ENCODE measurements at regions not wholly inside any gene's neighbourhood (a gene's known extent, or its start where the extent isn't known, plus 50 kb on each side); places are given as distances from the start of the nearest gene placed in this dataset.

DNA sequence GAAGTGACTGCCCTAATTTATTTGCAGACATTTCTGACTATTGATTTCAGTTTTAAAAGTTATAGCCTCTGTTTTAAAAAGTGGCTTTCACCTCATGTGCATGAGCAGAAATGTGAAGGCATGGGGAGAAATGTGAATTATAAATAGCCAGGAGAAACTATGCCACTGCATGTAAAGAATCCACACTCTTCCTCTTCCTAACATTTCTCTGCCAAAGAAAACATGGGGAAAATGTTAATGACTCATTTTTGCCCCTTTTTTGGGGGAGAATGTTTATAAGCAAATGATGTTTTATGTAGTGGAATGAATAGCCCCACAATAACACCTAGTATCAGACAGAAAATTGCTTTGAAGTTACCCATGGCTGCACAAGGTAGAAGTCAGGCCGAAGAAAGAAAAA lies 249.0 kb upstream of the TANK start:
- TF ChIP-seq, protein P1, sequence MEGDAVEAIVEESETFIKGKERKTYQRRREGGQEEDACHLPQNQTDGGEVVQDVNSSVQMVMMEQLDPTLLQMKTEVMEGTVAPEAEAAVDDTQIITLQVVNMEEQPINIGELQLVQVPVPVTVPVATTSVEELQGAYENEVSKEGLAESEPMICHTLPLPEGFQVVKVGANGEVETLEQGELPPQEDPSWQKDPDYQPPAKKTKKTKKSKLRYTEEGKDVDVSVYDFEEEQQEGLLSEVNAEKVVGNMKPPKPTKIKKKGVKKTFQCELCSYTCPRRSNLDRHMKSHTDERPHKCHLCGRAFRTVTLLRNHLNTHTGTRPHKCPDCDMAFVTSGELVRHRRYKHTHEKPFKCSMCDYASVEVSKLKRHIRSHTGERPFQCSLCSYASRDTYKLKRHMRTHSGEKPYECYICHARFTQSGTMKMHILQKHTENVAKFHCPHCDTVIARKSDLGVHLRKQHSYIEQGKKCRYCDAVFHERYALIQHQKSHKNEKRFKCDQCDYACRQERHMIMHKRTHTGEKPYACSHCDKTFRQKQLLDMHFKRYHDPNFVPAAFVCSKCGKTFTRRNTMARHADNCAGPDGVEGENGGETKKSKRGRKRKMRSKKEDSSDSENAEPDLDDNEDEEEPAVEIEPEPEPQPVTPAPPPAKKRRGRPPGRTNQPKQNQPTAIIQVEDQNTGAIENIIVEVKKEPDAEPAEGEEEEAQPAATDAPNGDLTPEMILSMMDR (IDR thresholded peaks at IDR 0.05; ENCODE audit: insufficient read depth, missing control alignments): no peak
- DNase-seq (ENCODE audit: insufficient read length, low spot score): no peak
- FAIRE-seq: no peak

DNA sequence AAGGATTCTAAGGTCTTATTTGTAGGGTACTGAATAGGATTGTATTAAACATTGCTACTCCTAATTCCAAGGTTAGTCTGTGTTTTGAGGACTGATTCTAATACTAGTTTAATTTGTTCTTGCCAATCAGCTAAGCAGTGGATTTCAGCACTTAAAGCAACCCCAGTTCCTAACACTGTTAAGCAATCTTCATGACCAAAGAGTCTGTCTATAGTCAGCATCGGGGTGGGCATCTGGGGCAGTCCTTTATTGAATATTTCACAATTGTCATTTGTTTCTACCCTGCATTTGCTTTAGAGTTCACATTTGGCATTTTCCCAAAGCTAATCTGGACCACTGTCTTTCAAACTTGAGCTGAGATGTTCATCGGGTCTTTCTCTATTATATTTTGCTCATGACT lies 248.0 kb upstream of the TANK start:
- FAIRE-seq (no peak), DNase-seq (ENCODE audit: insufficient read length, low spot score) (no peak)
- TF ChIP-seq, protein P1 (IDR thresholded peaks at IDR 0.05; ENCODE audit: insufficient read depth, missing control alignments): no peak

DNA sequence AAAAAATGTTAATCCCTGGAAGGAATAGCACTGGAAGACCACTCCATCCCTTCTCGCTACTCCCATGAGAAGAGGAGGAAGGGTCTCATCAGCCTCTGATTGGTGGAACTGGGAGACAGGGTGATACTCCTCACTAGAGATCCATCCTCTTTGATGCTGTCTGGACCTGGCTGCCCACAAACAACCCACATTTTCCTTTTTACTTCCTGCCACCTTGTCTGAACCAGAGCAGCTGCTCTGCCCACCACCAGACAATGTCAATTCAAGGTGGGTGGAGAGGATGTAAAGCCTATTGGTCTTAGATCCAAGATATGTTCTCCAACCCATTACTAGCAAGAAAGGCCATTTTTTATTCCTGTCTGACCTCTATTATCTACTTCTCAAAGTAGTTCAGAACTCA lies 246.9 kb upstream of the TANK start:
- FAIRE-seq (no peak), DNase-seq (ENCODE audit: insufficient read length, low spot score) (no peak)
- TF ChIP-seq, protein P1 (IDR thresholded peaks at IDR 0.05; ENCODE audit: insufficient read depth, missing control alignments): no peak

DNA sequence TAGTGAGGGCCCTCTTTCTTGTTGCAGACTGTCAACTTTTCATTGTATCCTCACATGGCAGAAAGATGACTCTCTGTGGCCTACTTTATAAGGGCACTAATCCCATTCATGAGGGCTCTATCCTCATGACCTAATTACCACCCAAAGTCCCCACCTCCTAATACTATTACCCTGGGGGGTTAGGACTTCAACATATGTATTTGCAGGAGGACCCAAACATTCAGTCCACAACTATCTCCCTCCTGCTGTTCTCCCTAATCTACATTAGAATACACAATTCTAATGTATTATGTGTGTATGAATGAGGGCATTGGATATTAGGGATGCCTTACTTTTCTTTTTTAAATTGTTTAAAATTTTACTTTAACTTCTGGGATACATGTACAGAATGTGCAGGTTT lies 246.0 kb upstream of the TANK start:
- no peak for DNase-seq (ENCODE audit: insufficient read length, low spot score)
- FAIRE-seq: no peak

DNA sequence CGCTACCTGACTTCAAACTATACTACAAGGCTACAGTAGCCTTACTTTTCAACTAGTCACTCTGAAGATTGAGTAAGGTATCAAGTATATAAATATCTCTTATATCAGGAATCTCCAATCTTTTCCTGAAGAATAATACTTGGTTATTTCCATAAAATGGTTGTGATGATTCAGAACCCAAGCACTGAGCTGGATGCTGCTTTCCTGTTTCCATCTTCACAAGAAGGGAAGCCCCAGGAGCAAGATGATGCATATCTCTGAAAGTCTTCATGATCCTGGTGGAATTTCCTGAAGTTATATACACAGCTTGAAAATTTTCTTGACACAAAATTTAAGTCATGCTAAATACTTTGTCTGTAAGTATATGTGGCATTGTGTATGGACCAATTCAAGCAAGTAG lies 243.9 kb upstream of the TANK start:
- no peak for DNase-seq (ENCODE audit: insufficient read length, low spot score)
- TF ChIP-seq, protein P1 (IDR thresholded peaks at IDR 0.05; ENCODE audit: insufficient read depth, missing control alignments): no peak
- no peak for FAIRE-seq

More for the DNA sequence above, 246.0 kb upstream of the TANK start:
- TF ChIP-seq, protein P1 (IDR thresholded peaks at IDR 0.05; ENCODE audit: insufficient read depth, missing control alignments): no peak

DNA sequence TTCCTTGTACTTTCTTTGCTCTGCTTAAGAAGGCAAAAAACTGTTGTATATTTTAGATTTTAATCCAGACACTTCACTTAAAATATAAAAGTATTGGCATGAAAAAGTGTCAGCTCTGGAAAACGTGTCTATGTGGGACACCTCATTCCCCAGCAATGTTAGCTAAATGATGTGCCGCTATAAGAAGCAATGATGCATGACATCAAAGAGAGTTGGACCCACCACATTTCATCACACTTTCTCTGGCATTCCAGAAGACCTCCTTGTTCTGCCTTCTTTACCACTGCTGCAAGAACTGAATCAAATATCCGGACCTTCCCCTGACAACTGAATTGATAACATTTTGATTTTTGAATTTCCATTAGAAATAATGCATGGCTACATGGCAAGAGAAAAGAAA lies 242.4 kb upstream of the TANK start:
- TF ChIP-seq, protein P1 (IDR thresholded peaks at IDR 0.05; ENCODE audit: insufficient read depth, missing control alignments): no peak
- FAIRE-seq (no peak), DNase-seq (ENCODE audit: insufficient read length, low spot score) (no peak)

DNA sequence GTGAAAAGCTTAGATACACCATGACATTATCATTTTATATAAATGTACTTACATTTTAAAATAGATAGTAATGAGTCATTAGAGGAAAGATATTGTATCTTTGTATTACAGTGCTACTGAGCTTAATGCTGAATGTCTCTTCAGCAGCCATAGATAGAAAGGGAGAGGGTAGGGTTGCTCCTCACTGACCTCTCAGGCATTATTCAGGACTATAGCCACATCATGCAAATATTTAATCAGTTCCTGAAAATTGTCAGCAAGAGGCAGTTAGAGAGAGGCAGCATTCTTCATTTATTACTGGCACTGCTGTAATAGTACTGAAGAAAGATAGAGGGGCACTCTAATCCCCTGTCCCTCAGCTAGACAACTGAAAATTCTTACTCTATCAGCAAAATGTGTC lies 242.0 kb upstream of the TANK start:
- DNase-seq (ENCODE audit: insufficient read length, low spot score) (no peak), FAIRE-seq (no peak)
- TF ChIP-seq, protein P1 (IDR thresholded peaks at IDR 0.05; ENCODE audit: insufficient read depth, missing control alignments): no peak

Measured in D721Med (cell line).